ENCODE measurements at regions not wholly inside any gene's neighbourhood (a gene's known extent, or its start where the extent isn't known, plus 50 kb on each side); places are given as distances from the start of the nearest gene placed in this dataset.

DNA sequence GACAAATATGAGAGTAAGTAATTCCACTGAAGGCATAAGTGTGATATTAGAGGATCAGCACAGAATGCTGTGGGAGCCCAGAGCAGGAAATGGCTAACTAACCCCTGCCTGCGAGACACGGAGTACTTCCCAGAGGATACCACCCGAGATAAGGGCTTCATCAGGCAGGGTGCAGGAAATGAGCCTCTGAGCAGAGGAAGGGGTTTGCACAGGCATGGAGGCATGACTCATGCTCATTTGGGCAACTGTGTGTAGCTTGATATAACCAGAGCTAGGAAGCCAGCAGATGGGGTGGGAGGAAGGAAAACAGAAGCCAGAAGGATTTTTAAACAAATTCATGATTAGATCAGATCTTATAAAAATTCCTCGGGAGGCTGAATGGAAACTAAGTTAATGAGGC, 70.0 kb upstream of the TSPAN5 start:
- TF ChIP-seq EZH2phosphoT487 (IDR thresholded peaks at IDR 0.05; ENCODE audit: insufficient read depth, low read depth): no peak
- no peak for TF ChIP-seq EZH2 (IDR thresholded peaks at IDR 0.05; ENCODE audit: insufficient read depth, poor library complexity, severe bottlenecking)
